HG03103 (cell line): ENCODE measurements at regions not wholly inside any gene's neighbourhood (a gene's known extent, or its start where the extent isn't known, plus 50 kb on each side); places are given as distances from the start of the nearest gene placed in this dataset.
"Not testable (repeated sequence)": the region's sequence is repeated elsewhere in the genome, so short reads cannot be mapped to it uniquely, and the experiment has no call there.

Experiments
- ATAC-seq: cut with Tn5 transposase; IDR thresholded peaks from one replicate; pipeline ENCODE4 v1.9.1; 2021; ENCODE audit warnings: low read depth; ENCODE audit not compliant: unreplicated experiment

GRCh38 chr4:143819029-143819428 lies 86.3 kb downstream of the GYPE start:
- no peak for ATAC-seq

- ATAC-seq = not testable (repeated sequence)
Measured at GRCh38 chr4:143817866-143818265, 87.5 kb downstream of the GYPE start.

GRCh38 chr4:143815375-143815774 lies 90.0 kb downstream of the GYPE start:
- ATAC-seq = not testable (repeated sequence)

- not testable (repeated sequence) for ATAC-seq
Measured at GRCh38 chr4:143813431-143814154, 91.8 kb downstream of the GYPE start.

- not testable (repeated sequence) for ATAC-seq
Measured at GRCh38 chr4:143791693-143792092, 91.2 kb upstream of the FREM3 start.

GRCh38 chr4:143790425-143790824 lies 90.0 kb upstream of the FREM3 start:
- not testable (repeated sequence) for ATAC-seq

- ATAC-seq = not testable (repeated sequence)
Measured at GRCh38 chr4:143789618-143790017, 89.1 kb upstream of the FREM3 start.

- no peak for ATAC-seq
Measured at GRCh38 chr4:143784567-143784966, 84.1 kb upstream of the FREM3 start.

GRCh38 chr4:143782521-143782920 lies 82.0 kb upstream of the FREM3 start:
- ATAC-seq = no peak

- peak; percentile 100 for ATAC-seq
Measured at GRCh38 chr4:143773998-143774895, 73.8 kb upstream of the FREM3 start.

GRCh38 chr4:143771269-143771668 lies 70.8 kb upstream of the FREM3 start:
- ATAC-seq = no peak

- ATAC-seq = no peak
Measured at GRCh38 chr4:143768007-143768591, 67.6 kb upstream of the FREM3 start.

GRCh38 chr4:143763587-143763986 lies 63.1 kb upstream of the FREM3 start:
- no peak for ATAC-seq

- no peak for ATAC-seq
Measured at GRCh38 chr4:143762511-143762910, 62.0 kb upstream of the FREM3 start.
